Left ventricle myocardium inferior (tissue), 1 donor: ENCODE measurements at regions not wholly inside any gene's neighbourhood (a gene's known extent, or its start where the extent isn't known, plus 50 kb on each side); places are given as distances from the start of the nearest gene placed in this dataset.

Experiments
- DNase-seq: peaks from one replicate; pipeline ENCODE4 v3.0.0-alpha.2; 2020
- H3K27ac ChIP-seq: fragments of 200-600 bp; replicated peaks from 2 replicates; pipeline ENCODE4 v1.8.0; 2021
- H3K27me3 ChIP-seq: fragments of 200-600 bp; 2 replicates; pipeline ENCODE4 v1.8.0; 2021; ENCODE audit warnings: low read depth
- H3K36me3 ChIP-seq: fragments of 200-600 bp; 2 replicates; pipeline ENCODE4 v1.8.0; 2021
- H3K4me1 ChIP-seq: fragments of 200-600 bp; 2 replicates; pipeline ENCODE4 v1.8.0; 2021
- H3K4me3 ChIP-seq: fragments of 200-600 bp; 2 replicates; pipeline ENCODE4 v1.8.0; 2021; ENCODE audit warnings: mild to moderate bottlenecking, moderate library complexity
- H3K9me3 ChIP-seq: fragments of 200-600 bp; replicated peaks from 2 replicates; pipeline ENCODE4 v1.8.0; 2021
- intact Hi-C: fragments of 100-400 bp; cut with micrococcal nuclease; formaldehyde crosslinking; loops from one replicate; pipeline ENCODE4 v1.11.0; 2022
- TF ChIP-seq, protein P1 (sequence below): fragments of 200-600 bp; IDR thresholded peaks from 2 replicates; pipeline ENCODE4 v1.8.0; 2021; ENCODE audit warnings: antibody characterized with exemption, mild to moderate bottlenecking, borderline replicate concordance
- donor health status: DM: no; HTN: yes; CAD: no; lungs with severe emphysema.

DNA sequence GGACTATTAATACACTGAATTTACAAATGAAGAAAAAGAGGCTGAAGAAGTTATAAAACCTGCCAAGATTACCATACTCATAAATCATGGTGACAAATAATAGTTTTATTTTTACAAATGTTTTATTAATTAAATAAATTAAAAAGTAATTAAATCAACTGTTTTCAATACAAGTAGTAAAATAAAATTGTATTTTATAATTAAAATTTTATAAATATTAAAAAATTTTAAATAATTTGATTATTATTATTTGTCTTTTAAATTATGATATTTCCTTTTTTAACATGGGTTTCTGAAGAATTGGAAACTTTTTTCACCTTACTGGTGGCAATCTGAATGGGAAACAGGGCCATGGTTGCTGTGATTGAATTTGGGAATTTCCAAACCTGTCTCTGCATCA lies 177.3 kb upstream of the TSHZ2 start:
- H3K27ac ChIP-seq: no peak overlapping the region

GRCh38 chr20:52793339-52793963 lies 178.7 kb upstream of the TSHZ2 start:
- TF ChIP-seq, protein P1, sequence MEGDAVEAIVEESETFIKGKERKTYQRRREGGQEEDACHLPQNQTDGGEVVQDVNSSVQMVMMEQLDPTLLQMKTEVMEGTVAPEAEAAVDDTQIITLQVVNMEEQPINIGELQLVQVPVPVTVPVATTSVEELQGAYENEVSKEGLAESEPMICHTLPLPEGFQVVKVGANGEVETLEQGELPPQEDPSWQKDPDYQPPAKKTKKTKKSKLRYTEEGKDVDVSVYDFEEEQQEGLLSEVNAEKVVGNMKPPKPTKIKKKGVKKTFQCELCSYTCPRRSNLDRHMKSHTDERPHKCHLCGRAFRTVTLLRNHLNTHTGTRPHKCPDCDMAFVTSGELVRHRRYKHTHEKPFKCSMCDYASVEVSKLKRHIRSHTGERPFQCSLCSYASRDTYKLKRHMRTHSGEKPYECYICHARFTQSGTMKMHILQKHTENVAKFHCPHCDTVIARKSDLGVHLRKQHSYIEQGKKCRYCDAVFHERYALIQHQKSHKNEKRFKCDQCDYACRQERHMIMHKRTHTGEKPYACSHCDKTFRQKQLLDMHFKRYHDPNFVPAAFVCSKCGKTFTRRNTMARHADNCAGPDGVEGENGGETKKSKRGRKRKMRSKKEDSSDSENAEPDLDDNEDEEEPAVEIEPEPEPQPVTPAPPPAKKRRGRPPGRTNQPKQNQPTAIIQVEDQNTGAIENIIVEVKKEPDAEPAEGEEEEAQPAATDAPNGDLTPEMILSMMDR: no peak
- H3K36me3 ChIP-seq: no peaks in the 10 kb centered on the region

More for the DNA sequence above, 177.3 kb upstream of the TSHZ2 start:
- H3K27me3 ChIP-seq: no peaks in the 10 kb centered on the region
- TF ChIP-seq, protein P1: no peak
- DNase-seq: no peak
- H3K9me3 ChIP-seq: no peaks in the 10 kb centered on the region
- H3K36me3 ChIP-seq: no peaks in the 10 kb centered on the region
- H3K4me3 ChIP-seq: no peak overlapping the region
- H3K4me1 ChIP-seq: no peaks in the 10 kb centered on the region
- intact Hi-C loops: no loop called here

DNA sequence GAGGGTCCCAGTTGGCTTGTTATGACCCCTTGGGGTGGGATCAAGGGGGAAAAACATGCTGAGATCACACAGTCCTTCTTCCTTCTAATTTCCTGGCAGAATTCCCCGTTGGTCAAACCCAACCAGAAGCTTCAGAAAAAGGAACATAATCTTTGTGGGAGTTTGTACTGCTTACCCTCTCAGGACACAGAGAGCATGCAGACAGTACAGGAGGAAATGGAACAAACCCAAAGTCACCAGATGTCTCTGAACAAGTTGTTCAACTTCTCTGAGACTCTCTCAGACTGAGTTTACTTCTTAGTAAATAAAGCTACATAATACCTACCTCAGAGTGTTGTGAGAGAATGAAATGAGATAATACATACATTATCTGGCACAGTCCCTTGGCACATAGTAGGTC lies 181.1 kb upstream of the TSHZ2 start:
- TF ChIP-seq, protein P1: no peak
- H3K27ac ChIP-seq: no peak overlapping the region
- intact Hi-C loops: no loop called here

More at GRCh38 chr20:52793339-52793963, 178.7 kb upstream of the TSHZ2 start:
- no peaks in the 10 kb centered on the region for H3K9me3 ChIP-seq
- no peaks in the 10 kb centered on the region for H3K4me1 ChIP-seq
- no peak overlapping the region for H3K27ac ChIP-seq
- H3K27me3 ChIP-seq: no peaks in the 10 kb centered on the region
- intact Hi-C loops: no loop called here
- no peak overlapping the region for H3K4me3 ChIP-seq
- no peak for DNase-seq

DNA sequence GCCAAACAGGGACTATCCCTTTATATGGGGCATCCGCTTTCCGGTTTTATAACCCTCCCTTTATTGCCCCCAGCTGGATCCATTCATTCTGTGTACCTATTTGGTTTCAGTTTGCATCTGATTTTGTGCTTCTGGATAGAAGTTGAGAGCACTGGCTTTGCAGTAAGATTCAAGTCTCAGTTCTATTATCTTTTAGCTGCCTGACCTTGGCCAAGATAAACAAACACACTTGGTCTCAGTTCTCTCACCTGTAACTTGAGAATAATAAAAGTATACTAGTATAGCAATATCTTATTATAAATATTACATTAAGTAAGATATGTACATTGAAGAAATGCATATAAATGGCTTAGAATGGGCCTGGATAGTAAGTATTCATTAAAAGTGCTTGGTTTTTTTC lies 182.4 kb upstream of the TSHZ2 start:
- DNase-seq: no peak
- H3K36me3 ChIP-seq: no peaks in the 10 kb centered on the region
- H3K4me3 ChIP-seq: no peak overlapping the region
- no peaks in the 10 kb centered on the region for H3K4me1 ChIP-seq
- TF ChIP-seq, protein P1: no peak
- no peaks in the 10 kb centered on the region for H3K9me3 ChIP-seq
- H3K27ac ChIP-seq: no peak overlapping the region
- no peaks in the 10 kb centered on the region for H3K27me3 ChIP-seq
- intact Hi-C loops: no loop called here

More for the DNA sequence above, 181.1 kb upstream of the TSHZ2 start:
- Histone ChIP-seq H3K9me3 (no peaks in the 10 kb centered on the region), H3K4me3 (no peak overlapping the region), H3K27me3 (no peaks in the 10 kb centered on the region), H3K36me3 (no peaks in the 10 kb centered on the region), H3K4me1 (no peaks in the 10 kb centered on the region)
- no peak for DNase-seq

DNA sequence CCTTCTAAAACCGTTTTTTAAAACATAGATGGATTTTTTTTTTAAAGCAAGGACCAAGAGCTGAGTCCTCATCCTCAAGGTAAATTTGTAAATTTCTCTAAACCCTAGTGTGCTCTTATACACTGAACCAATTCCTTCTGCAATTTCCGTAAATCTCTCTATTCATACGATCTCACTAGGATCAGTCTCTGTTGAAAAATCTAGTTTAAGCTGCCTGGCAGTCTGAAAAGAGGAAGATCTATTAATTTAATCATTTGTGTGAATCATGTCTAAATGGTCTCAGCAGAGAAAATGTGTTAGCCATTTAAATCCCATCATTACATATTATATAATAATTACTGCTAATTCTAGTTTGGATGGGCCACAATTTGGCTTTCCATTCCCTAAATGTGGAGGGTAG lies 184.2 kb upstream of the TSHZ2 start:
- H3K36me3 ChIP-seq: no peaks in the 10 kb centered on the region
- no peak for DNase-seq
- no peaks in the 10 kb centered on the region for H3K27me3 ChIP-seq
- TF ChIP-seq, protein P1: no peak
- H3K4me3 ChIP-seq: no peak overlapping the region
- intact Hi-C loops: no loop called here
- H3K27ac ChIP-seq: no peak overlapping the region
- H3K4me1 ChIP-seq: no peaks in the 10 kb centered on the region
- H3K9me3 ChIP-seq: no peaks in the 10 kb centered on the region

GRCh38 chr20:52787216-52787615 lies 184.9 kb upstream of the TSHZ2 start:
- no peaks in the 10 kb centered on the region for H3K36me3 ChIP-seq
- intact Hi-C loops: no loop called here
- H3K27me3 ChIP-seq: no peaks in the 10 kb centered on the region
- H3K4me3 ChIP-seq: no peak overlapping the region
- no peaks in the 10 kb centered on the region for H3K9me3 ChIP-seq
- H3K27ac ChIP-seq: no peak overlapping the region
- no peak for DNase-seq
- TF ChIP-seq, protein P1: no peak
- H3K4me1 ChIP-seq: no peaks in the 10 kb centered on the region
